GM18511 (cell line): ENCODE measurements at regions not wholly inside any gene's neighbourhood (a gene's known extent, or its start where the extent isn't known, plus 50 kb on each side); places are given as distances from the start of the nearest gene placed in this dataset.
A peak's percentile ranks its signal among the peaks of the same experiment; 100 is the strongest.

Source experiments
- ATAC-seq: cut with Tn5 transposase; IDR thresholded peaks from one replicate; pipeline ENCODE4 v1.9.1; 2021; ENCODE audit warnings: mild to moderate bottlenecking, moderate library complexity; ENCODE audit not compliant: unreplicated experiment

DNA sequence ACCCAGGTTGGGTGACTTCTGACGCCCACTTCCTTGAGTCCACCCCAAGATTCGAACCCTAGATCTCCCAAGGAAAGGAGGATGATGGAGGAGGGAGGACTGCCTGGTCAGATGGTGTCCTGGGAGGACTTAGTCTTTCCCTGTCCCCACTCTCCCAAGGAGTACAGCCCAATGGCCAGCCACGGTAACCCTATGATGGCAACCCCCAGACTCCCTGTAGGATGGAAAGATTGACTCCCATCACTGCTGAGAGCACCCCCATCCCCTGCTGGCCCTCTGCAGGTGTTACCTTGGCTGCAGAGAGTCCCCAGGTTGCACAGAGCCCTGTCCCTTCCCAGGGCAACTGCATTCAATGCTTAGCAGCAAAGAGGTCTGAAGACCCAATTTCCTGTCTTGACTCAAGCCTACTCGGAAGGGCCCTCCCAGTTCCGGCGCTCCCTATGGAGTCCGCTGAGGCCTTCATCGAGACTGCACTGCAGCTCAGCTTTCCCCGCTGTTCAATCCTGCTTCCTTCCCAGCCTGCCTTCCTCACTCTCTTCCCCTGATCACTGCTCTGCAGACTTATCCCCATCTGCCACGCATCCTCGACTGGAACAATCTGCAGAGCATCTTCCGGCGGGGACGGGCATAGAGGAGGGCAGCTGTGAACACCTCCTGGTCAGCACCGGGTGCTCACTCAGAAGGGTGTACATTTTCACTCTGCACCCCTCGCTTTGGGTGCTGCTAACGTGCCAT lies 50.8 kb upstream of the OCM2 start:
- ATAC-seq: no peak

GRCh38 chr7:98046816-98047215 lies 56.8 kb upstream of the OCM2 start:
- ATAC-seq: no peak

- no peak for ATAC-seq
Measured at GRCh38 chr7:98049034-98049433, 57.6 kb upstream of the LMTK2 start.

GRCh38 chr7:98051118-98051744 lies 55.4 kb upstream of the LMTK2 start:
- ATAC-seq: peak; percentile 55

- no peak for ATAC-seq
Measured at GRCh38 chr7:98054585-98054984, 52.1 kb upstream of the LMTK2 start.

- ATAC-seq: no peak
Measured at GRCh38 chr7:98056580-98056979, 50.1 kb upstream of the LMTK2 start.
